GM12892 (cell line): ENCODE measurements at regions not wholly inside any gene's neighbourhood (a gene's known extent, or its start where the extent isn't known, plus 50 kb on each side); places are given as distances from the start of the nearest gene placed in this dataset.

Experiments used
- DNase-seq: peaks from one replicate; pipeline ENCODE4 v3.0.0; 2011; ENCODE audit not compliant: insufficient read length
- FAIRE-seq: peaks from 2 replicates; lab custom pipeline; 2011; peaks lifted over from hg19 to GRCh38; lab: Jason Lieb, UNC
- POLR2A ChIP-seq: IDR thresholded peaks from 2 replicates; pipeline ENCODE4 v1.6.1; 2011; ENCODE audit warnings: low read depth, low read length, control low read depth
- POLR2AphosphoS5 ChIP-seq: IDR thresholded peaks from 2 replicates; pipeline ENCODE4 v1.6.1; 2011; ENCODE audit warnings: low read depth, low read length, control low read depth
- TAF1 ChIP-seq: IDR thresholded peaks from 2 replicates; pipeline ENCODE4 v1.6.1; 2011; ENCODE audit warnings: low read depth, mild to moderate bottlenecking, control low read depth, low read length, borderline replicate concordance

DNA sequence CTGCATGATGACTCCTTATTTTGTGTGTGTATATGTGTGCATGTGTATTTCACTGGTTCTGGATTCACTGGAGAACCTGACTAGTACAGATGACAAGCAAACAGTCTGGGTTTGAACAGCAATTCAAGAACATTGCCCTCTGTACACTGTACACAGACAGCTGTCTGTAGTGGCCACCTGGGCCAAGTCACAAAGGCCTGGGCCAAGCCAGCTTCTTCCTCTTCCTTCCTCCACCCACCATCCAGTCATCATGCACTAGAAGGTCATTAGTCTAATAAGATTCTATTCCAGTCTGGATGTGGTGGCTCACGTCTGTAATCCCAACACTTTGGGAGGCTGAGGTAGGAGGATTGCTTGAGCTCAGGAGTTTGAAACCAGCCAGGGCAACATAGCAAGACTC, 155.9 kb downstream of the ELAVL4 start:
- TF ChIP-seq POLR2AphosphoS5 (no peak), POLR2A (no peak), TAF1 (no peak)
- DNase-seq: no peak
- FAIRE-seq: no peak

DNA sequence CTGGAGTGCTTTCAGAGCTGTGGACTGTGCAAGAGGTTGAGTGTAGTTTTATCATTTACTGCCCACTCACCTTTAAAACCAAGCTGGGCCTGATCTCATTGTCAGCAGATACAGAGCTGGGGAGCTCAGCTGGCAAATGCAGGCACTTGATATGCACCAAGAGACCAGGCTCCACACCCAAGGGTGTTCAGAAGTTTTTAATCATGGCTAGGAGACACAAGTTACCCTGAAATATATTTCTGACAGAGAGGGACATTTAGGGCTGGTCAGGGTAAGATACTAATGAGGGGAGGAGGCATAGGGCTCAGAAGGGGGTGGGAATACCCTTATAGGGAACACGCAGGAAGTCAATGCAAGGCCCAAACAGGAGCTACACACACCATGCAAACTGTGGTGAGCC, 153.7 kb downstream of the ELAVL4 start:
- DNase-seq (no peak), FAIRE-seq (no peak)
- no peak for TF ChIP-seq POLR2AphosphoS5

GRCh38 chr1:50261951-50262350, 153.2 kb downstream of the ELAVL4 start:
- TF ChIP-seq TAF1: no peak
- TF ChIP-seq POLR2A: no peak
- no peak for TF ChIP-seq POLR2AphosphoS5

GRCh38 chr1:50257940-50258685, 149.4 kb downstream of the ELAVL4 start:
- FAIRE-seq (no peak), DNase-seq (no peak)
- TF ChIP-seq TAF1 (no peak), POLR2AphosphoS5 (no peak), POLR2A (no peak)

More at GRCh38 chr1:50261951-50262350, 153.2 kb downstream of the ELAVL4 start:
- no peak for FAIRE-seq
- no peak for DNase-seq

DNA sequence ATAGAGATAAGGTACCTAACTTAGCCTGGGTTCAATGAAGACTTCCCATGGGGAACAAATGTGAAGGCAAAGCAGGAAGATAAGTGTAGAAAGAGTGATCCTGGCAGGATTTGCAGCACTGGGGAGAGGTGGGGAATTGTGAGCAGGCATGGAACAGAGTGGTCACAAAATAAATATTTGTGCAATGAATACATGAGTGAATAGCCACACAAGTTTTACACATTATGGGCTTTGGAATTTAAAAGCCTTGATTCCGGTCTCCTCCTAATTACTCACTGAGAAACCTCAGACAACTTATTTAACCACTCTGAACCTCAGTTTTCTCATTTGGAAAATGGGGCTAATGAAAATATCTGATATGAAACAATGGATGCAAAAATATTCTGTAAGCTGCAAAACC, 148.3 kb downstream of the ELAVL4 start:
- DNase-seq: no peak
- TF ChIP-seq TAF1: no peak
- no peak for TF ChIP-seq POLR2A
- TF ChIP-seq POLR2AphosphoS5: no peak
- FAIRE-seq: no peak
